ENCODE measurements at regions not wholly inside any gene's neighbourhood (a gene's known extent, or its start where the extent isn't known, plus 50 kb on each side); places are given as distances from the start of the nearest gene placed in this dataset.

GRCh38 chr14:65943150-65943549 lies 530.6 kb downstream of the FUT8 start:
- no peaks in the 10 kb centered on the region for H3K4me1 ChIP-seq (replicated peaks)
- intact Hi-C loops (cut with DNase I): no loop called here
- no peaks in the 10 kb centered on the region for H3K36me3 ChIP-seq
- TF ChIP-seq CTCF (IDR thresholded peaks at IDR 0.05): no peak
- TF ChIP-seq POLR2AphosphoS5 (IDR thresholded peaks at IDR 0.05): no peak
- no peak for TF ChIP-seq POLR2A (IDR thresholded peaks at IDR 0.05)
- H3K27ac ChIP-seq: no peak overlapping the region
- H3K4me3 ChIP-seq: no peak overlapping the region
- no peaks in the 10 kb centered on the region for H3K9me3 ChIP-seq
- no peak for DNase-seq (ENCODE audit: low spot score)
- no peaks in the 10 kb centered on the region for H3K27me3 ChIP-seq (replicated peaks; ENCODE audit: insufficient read depth)

- no peaks in the 10 kb centered on the region for H3K9me3 ChIP-seq
- no peak overlapping the region for H3K27ac ChIP-seq
- WGBS: 89% methylated on average over 5 of the region's 5 CpGs
- H3K36me3 ChIP-seq: no peaks in the 10 kb centered on the region
- no peaks in the 10 kb centered on the region for H3K27me3 ChIP-seq (replicated peaks; ENCODE audit: insufficient read depth)
- DNase-seq (ENCODE audit: low spot score): no peak
- H3K4me3 ChIP-seq: no peak overlapping the region
- H3K4me1 ChIP-seq (replicated peaks): no peaks in the 10 kb centered on the region
- TF ChIP-seq CTCF (IDR thresholded peaks at IDR 0.05) (no peak), POLR2A (IDR thresholded peaks at IDR 0.05) (no peak), POLR2AphosphoS5 (IDR thresholded peaks at IDR 0.05) (no peak)
- intact Hi-C loops (cut with DNase I): no loop called here
Observed at GRCh38 chr14:65943916-65944410, 531.4 kb downstream of the FUT8 start.

GRCh38 chr14:65945327-65945726 lies 532.8 kb downstream of the FUT8 start:
- Histone ChIP-seq H3K9me3 (no peaks in the 10 kb centered on the region), H3K27me3 (replicated peaks; ENCODE audit: insufficient read depth) (no peaks in the 10 kb centered on the region), H3K36me3 (no peaks in the 10 kb centered on the region), H3K4me1 (replicated peaks) (no peaks in the 10 kb centered on the region), H3K27ac (no peak overlapping the region), H3K4me3 (no peak overlapping the region)
- intact Hi-C loops (cut with DNase I): no loop called here
- TF ChIP-seq CTCF (IDR thresholded peaks at IDR 0.05) (no peak), POLR2AphosphoS5 (IDR thresholded peaks at IDR 0.05) (no peak), POLR2A (IDR thresholded peaks at IDR 0.05) (no peak)
- 92% methylated on average over 3 of the region's 3 CpGs for WGBS
- no peak for DNase-seq (ENCODE audit: low spot score)

- no peaks in the 10 kb centered on the region for H3K27me3 ChIP-seq (replicated peaks; ENCODE audit: insufficient read depth)
- TF ChIP-seq POLR2A (IDR thresholded peaks at IDR 0.05) (no peak), POLR2AphosphoS5 (IDR thresholded peaks at IDR 0.05) (no peak), CTCF (IDR thresholded peaks at IDR 0.05) (no peak)
- intact Hi-C loops (cut with DNase I): no loop called here
- H3K9me3 ChIP-seq: no peaks in the 10 kb centered on the region
- no peaks in the 10 kb centered on the region for H3K36me3 ChIP-seq
- no peak for DNase-seq (ENCODE audit: low spot score)
- 90% methylated on average over 4 of the region's 4 CpGs for WGBS
- no peak overlapping the region for H3K4me3 ChIP-seq
- H3K27ac ChIP-seq: no peak overlapping the region
- H3K4me1 ChIP-seq (replicated peaks): no peaks in the 10 kb centered on the region
Observed at GRCh38 chr14:65946494-65946893, 534.0 kb downstream of the FUT8 start.

GRCh38 chr14:65948302-65948701 lies 535.8 kb downstream of the FUT8 start:
- Histone ChIP-seq H3K4me3 (no peak overlapping the region), H3K4me1 (replicated peaks) (no peaks in the 10 kb centered on the region), H3K9me3 (no peaks in the 10 kb centered on the region), H3K27ac (no peak overlapping the region), H3K27me3 (replicated peaks; ENCODE audit: insufficient read depth) (no peaks in the 10 kb centered on the region), H3K36me3 (no peaks in the 10 kb centered on the region)
- TF ChIP-seq POLR2A (IDR thresholded peaks at IDR 0.05): no peak
- no peak for TF ChIP-seq CTCF (IDR thresholded peaks at IDR 0.05)
- no peak for TF ChIP-seq POLR2AphosphoS5 (IDR thresholded peaks at IDR 0.05)
- intact Hi-C loops (cut with DNase I): no loop called here
- 61% methylated on average over 8 of the region's 8 CpGs for WGBS
- DNase-seq (ENCODE audit: low spot score): no peak
